ENCODE measurements at regions not wholly inside any gene's neighbourhood (a gene's known extent, or its start where the extent isn't known, plus 50 kb on each side); places are given as distances from the start of the nearest gene placed in this dataset.
"Not testable (repeated sequence)": the region's sequence is repeated elsewhere in the genome, so short reads cannot be mapped to it uniquely, and the experiment has no call there.

DNA sequence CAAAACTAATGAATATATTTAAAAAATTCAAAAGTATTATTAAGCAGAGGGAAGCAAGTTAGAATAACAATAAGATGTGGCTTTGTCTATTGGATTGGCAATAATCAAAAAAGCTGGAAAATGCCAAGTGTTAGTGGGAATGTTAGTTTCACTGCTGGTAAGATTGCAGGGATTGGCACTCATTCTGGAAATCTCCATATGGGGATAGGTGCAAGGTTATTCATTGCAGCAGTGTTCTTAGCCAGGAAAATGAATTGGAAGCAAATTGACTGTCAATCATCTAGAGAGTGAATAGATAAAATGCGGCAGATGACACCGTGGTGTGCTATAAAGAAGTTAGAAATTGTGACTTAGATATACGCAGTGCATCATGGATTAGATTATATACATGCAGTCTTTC, 1615.5 kb upstream of the PCDH7 start:
- Histone ChIP-seq H3K9me3 (ENCODE audit: control insufficient read depth, insufficient read depth, low read depth, low read length) (no peaks in the 10 kb centered on the region), H3K36me3 (ENCODE audit: control insufficient read depth, insufficient read depth, low read length) (no peaks in the 10 kb centered on the region), H3K4me1 (ENCODE audit: control insufficient read depth, insufficient read depth, low read length) (no peaks in the 10 kb centered on the region), H3K27me3 (ENCODE audit: control insufficient read depth, insufficient read depth, low read length) (no peaks in the 10 kb centered on the region), H3K27ac (ENCODE audit: low read length) (no peak overlapping the region), H3K4me3 (ENCODE audit: low read depth in 2 of 2, low read length in 2 of 2) (no peak overlapping the region)
- TF ChIP-seq SIN3A (IDR thresholded peaks at IDR 0.05; ENCODE audit: borderline replicate concordance, insufficient read depth, low read depth, low read length) (no peak), TCF7L2 (IDR thresholded peaks at IDR 0.05; ENCODE audit: low read depth, low read length) (no peak), POLR2AphosphoS5 (IDR thresholded peaks at IDR 0.05; ENCODE audit: low read depth, low read length) (no peak)
- TF ChIP-seq, protein P1, sequence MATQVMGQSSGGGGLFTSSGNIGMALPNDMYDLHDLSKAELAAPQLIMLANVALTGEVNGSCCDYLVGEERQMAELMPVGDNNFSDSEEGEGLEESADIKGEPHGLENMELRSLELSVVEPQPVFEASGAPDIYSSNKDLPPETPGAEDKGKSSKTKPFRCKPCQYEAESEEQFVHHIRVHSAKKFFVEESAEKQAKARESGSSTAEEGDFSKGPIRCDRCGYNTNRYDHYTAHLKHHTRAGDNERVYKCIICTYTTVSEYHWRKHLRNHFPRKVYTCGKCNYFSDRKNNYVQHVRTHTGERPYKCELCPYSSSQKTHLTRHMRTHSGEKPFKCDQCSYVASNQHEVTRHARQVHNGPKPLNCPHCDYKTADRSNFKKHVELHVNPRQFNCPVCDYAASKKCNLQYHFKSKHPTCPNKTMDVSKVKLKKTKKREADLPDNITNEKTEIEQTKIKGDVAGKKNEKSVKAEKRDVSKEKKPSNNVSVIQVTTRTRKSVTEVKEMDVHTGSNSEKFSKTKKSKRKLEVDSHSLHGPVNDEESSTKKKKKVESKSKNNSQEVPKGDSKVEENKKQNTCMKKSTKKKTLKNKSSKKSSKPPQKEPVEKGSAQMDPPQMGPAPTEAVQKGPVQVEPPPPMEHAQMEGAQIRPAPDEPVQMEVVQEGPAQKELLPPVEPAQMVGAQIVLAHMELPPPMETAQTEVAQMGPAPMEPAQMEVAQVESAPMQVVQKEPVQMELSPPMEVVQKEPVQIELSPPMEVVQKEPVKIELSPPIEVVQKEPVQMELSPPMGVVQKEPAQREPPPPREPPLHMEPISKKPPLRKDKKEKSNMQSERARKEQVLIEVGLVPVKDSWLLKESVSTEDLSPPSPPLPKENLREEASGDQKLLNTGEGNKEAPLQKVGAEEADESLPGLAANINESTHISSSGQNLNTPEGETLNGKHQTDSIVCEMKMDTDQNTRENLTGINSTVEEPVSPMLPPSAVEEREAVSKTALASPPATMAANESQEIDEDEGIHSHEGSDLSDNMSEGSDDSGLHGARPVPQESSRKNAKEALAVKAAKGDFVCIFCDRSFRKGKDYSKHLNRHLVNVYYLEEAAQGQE (IDR thresholded peaks at IDR 0.05; ENCODE audit: insufficient read depth in 1 of 2, low read depth in 2 of 2, low read length in 1 of 2) = no peak
- TF ChIP-seq, protein P2, sequence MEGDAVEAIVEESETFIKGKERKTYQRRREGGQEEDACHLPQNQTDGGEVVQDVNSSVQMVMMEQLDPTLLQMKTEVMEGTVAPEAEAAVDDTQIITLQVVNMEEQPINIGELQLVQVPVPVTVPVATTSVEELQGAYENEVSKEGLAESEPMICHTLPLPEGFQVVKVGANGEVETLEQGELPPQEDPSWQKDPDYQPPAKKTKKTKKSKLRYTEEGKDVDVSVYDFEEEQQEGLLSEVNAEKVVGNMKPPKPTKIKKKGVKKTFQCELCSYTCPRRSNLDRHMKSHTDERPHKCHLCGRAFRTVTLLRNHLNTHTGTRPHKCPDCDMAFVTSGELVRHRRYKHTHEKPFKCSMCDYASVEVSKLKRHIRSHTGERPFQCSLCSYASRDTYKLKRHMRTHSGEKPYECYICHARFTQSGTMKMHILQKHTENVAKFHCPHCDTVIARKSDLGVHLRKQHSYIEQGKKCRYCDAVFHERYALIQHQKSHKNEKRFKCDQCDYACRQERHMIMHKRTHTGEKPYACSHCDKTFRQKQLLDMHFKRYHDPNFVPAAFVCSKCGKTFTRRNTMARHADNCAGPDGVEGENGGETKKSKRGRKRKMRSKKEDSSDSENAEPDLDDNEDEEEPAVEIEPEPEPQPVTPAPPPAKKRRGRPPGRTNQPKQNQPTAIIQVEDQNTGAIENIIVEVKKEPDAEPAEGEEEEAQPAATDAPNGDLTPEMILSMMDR (IDR thresholded peaks at IDR 0.05) = no peak
- BruUV-seq (replicated peaks) = no TSS peak
- ChIA-PET CTCF (no interaction called here), POLR2A (no interaction called here)
- DNase-seq (ENCODE audit: low read depth, low spot score) (no peak), ATAC-seq (no peak)
- in situ Hi-C loops (cut with HindIII; ENCODE audit: low pct_unique_long_range_greater_than_20kb, low sequenced_read_pairs) = no loop called here
- intact Hi-C loops (cut with micrococcal nuclease; ENCODE audit: unreplicated experiment) = no loop called here

GRCh38 chr4:29113960-29114359, 1606.2 kb upstream of the PCDH7 start:
- TF ChIP-seq, protein P1 (IDR thresholded peaks at IDR 0.05; ENCODE audit: insufficient read depth in 1 of 2, low read depth in 2 of 2, low read length in 1 of 2) = no peak
- TF ChIP-seq, protein P2 (IDR thresholded peaks at IDR 0.05) = no peak
- TF ChIP-seq POLR2AphosphoS5 (IDR thresholded peaks at IDR 0.05; ENCODE audit: low read depth, low read length) = no peak
- no peak for TF ChIP-seq SIN3A (IDR thresholded peaks at IDR 0.05; ENCODE audit: borderline replicate concordance, insufficient read depth, low read depth, low read length)
- TF ChIP-seq TCF7L2 (IDR thresholded peaks at IDR 0.05; ENCODE audit: low read depth, low read length) = no peak
- Histone ChIP-seq H3K27me3 (ENCODE audit: control insufficient read depth, insufficient read depth, low read length) (no peaks in the 10 kb centered on the region), H3K36me3 (ENCODE audit: control insufficient read depth, insufficient read depth, low read length) (no peaks in the 10 kb centered on the region), H3K9me3 (ENCODE audit: control insufficient read depth, insufficient read depth, low read depth, low read length) (no peaks in the 10 kb centered on the region), H3K4me3 (ENCODE audit: low read depth in 2 of 2, low read length in 2 of 2) (no peak overlapping the region), H3K4me1 (ENCODE audit: control insufficient read depth, insufficient read depth, low read length) (no peaks in the 10 kb centered on the region), H3K27ac (ENCODE audit: low read length) (no peak overlapping the region)
- BruUV-seq (replicated peaks) = no TSS peak
- ChIA-PET CTCF (no interaction called here), POLR2A (no interaction called here)
- in situ Hi-C loops (cut with HindIII; ENCODE audit: low pct_unique_long_range_greater_than_20kb, low sequenced_read_pairs) (no loop called here), intact Hi-C loops (cut with micrococcal nuclease; ENCODE audit: unreplicated experiment) (no loop called here)
- ATAC-seq (no peak), DNase-seq (ENCODE audit: low read depth, low spot score) (no peak)

GRCh38 chr4:29117231-29117722, 1602.9 kb upstream of the PCDH7 start:
- H3K4me1 ChIP-seq (ENCODE audit: control insufficient read depth, insufficient read depth, low read length); ATAC-seq; CTCF ChIA-PET; H3K36me3 ChIP-seq (ENCODE audit: control insufficient read depth, insufficient read depth, low read length); BruUV-seq (replicated peaks); DNase-seq (ENCODE audit: low read depth, low spot score); POLR2A ChIA-PET; H3K27ac ChIP-seq (ENCODE audit: low read length); H3K4me3 ChIP-seq (ENCODE audit: low read depth in 2 of 2, low read length in 2 of 2); H3K9me3 ChIP-seq (ENCODE audit: control insufficient read depth, insufficient read depth, low read depth, low read length); in situ Hi-C loops (cut with HindIII; ENCODE audit: low pct_unique_long_range_greater_than_20kb, low sequenced_read_pairs); H3K27me3 ChIP-seq (ENCODE audit: control insufficient read depth, insufficient read depth, low read length); intact Hi-C loops (cut with micrococcal nuclease; ENCODE audit: unreplicated experiment): not testable (repeated sequence)

Measured in Panc1 (cell line).